Medulla oblongata (tissue), 1 donor: ENCODE measurements at regions not wholly inside any gene's neighbourhood (a gene's known extent, or its start where the extent isn't known, plus 50 kb on each side); places are given as distances from the start of the nearest gene placed in this dataset.
"Not testable (repeated sequence)": the region's sequence is repeated elsewhere in the genome, so short reads cannot be mapped to it uniquely, and the experiment has no call there.

Experiments used
- DNase-seq: peaks from one replicate; pipeline ENCODE4 v3.0.0-alpha.2; 2015; ENCODE audit errors: extremely low spot score

- DNase-seq = not testable (repeated sequence)
Observed at GRCh38 chr16:31745098-31745497, 128.5 kb upstream of the ZNF267 start.

- no peak for DNase-seq
Observed at GRCh38 chr16:31745900-31746299, 127.7 kb upstream of the ZNF267 start.

- no peak for DNase-seq
Observed at GRCh38 chr16:31754998-31755615, 118.5 kb upstream of the ZNF267 start.

- DNase-seq = no peak
Observed at GRCh38 chr16:31764103-31764502, 109.5 kb upstream of the ZNF267 start.

- no peak for DNase-seq
Observed at GRCh38 chr16:31767267-31767666, 106.3 kb upstream of the ZNF267 start.

- DNase-seq = no peak
Observed at GRCh38 chr16:31780342-31780741, 93.3 kb upstream of the ZNF267 start.

GRCh38 chr16:31785126-31785525 is 88.5 kb upstream of the ZNF267 start:
- DNase-seq = no peak

GRCh38 chr16:31807086-31807485 is 66.5 kb upstream of the ZNF267 start:
- DNase-seq = no peak

GRCh38 chr16:31810863-31811262 is 62.7 kb upstream of the ZNF267 start:
- no peak for DNase-seq

- not testable (repeated sequence) for DNase-seq
Observed at GRCh38 chr16:31816141-31816540, 57.5 kb upstream of the ZNF267 start.

GRCh38 chr16:31819386-31819785 is 54.2 kb upstream of the ZNF267 start:
- DNase-seq = no peak

GRCh38 chr16:31819948-31820347 is 53.7 kb upstream of the ZNF267 start:
- DNase-seq = no peak
